A673 (cell line): ENCODE measurements at regions not wholly inside any gene's neighbourhood (a gene's known extent, or its start where the extent isn't known, plus 50 kb on each side); places are given as distances from the start of the nearest gene placed in this dataset.

Experiments
- CTCF ChIP-seq: fragments of 300-800, 200-600 bp; sonication (generic); conservative IDR thresholded peaks from 2 replicates; pipeline ENCODE4 v1.5.1; 2017; ENCODE audit warnings: low read depth, mild to moderate bottlenecking, antibody characterized with exemption, low read length, moderate library complexity, mixed read lengths
- EZH2 ChIP-seq: fragments of 200-600 bp; sonication (generic); IDR thresholded peaks from 2 replicates; pipeline ENCODE4 v1.6.1; 2017; ENCODE audit warnings: borderline replicate concordance, low read depth, mild to moderate bottlenecking, mixed read lengths, antibody characterized with exemption, low read length; ENCODE audit not compliant: poor library complexity, severe bottlenecking

GRCh38 chr1:70720109-70720508, 309.0 kb downstream of the CTH start:
- no peak for TF ChIP-seq CTCF
- TF ChIP-seq EZH2, result no peak
